D721Med (cell line): ENCODE measurements at regions not wholly inside any gene's neighbourhood (a gene's known extent, or its start where the extent isn't known, plus 50 kb on each side); places are given as distances from the start of the nearest gene placed in this dataset.
A peak's percentile ranks its signal among the peaks of the same experiment; 100 is the strongest.

Experiments
- DNase-seq: peaks from one replicate; pipeline ENCODE4 v3.0.0; 2011; ENCODE audit warnings: low spot score; ENCODE audit not compliant: insufficient read length
- FAIRE-seq: peaks from 2 replicates; lab custom pipeline; 2011; peaks lifted over from hg19 to GRCh38; lab: Jason Lieb, UNC
- CTCF ChIP-seq: IDR thresholded peaks from 2 replicates; pipeline ENCODE4 v1.5.1; 2012; ENCODE audit warnings: mild to moderate bottlenecking, control low read depth; ENCODE audit not compliant: insufficient read depth; ENCODE audit errors: missing control alignments

GRCh38 chr1:81414488-81415015, 386.2 kb upstream of the ADGRL2 start:
- TF ChIP-seq CTCF: peak; percentile 38
- DNase-seq (peak; percentile 25), FAIRE-seq (no peak)

GRCh38 chr1:81412954-81413353, 387.8 kb upstream of the ADGRL2 start:
- DNase-seq (no peak), FAIRE-seq (no peak)
- TF ChIP-seq CTCF: no peak

- DNase-seq (no peak), FAIRE-seq (no peak)
- no peak for TF ChIP-seq CTCF
Measured at GRCh38 chr1:81410941-81411340, 389.8 kb upstream of the ADGRL2 start.

DNA sequence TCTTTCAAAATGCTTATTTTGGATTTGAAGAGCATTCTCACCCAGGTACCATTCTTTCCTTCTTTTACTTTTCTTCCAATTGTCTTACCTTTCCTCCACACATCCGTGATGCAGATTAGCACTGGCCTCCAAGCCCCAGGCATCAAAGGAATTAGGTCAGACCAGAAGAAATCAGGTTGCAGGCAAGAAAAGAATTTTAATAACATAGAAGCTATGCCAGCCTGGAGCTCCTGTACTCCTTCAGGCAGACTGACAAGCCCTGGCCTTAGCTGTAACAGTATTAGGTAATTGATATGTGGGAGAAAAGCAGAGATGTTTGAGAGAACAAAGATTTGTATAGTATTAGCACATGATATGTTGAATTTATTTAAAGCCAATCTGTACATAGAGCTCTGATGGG, 390.4 kb upstream of the ADGRL2 start:
- FAIRE-seq (no peak), DNase-seq (no peak)
- TF ChIP-seq CTCF: no peak

DNA sequence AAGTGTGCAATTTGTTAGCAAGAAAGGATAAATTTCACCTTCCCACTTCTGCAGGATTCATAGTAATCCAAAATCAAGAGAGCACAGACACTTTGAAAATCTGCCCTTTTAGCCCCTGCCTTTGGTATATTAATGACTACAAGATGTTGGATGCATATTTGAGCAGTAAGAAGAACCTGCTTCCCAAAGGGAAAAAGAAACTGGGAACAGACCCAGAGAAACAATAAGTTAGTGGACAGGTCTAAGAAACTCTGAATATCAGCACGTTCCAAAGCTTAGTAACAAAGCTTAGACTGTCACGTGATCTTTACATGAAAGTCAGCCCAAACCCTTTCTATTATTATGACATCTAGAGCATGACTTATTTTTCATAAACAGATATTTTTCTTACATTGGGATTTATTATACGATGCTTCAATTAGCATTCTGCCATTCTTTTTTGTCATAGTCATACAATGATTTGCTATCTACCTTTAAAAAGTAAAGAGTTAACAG, 390.9 kb upstream of the ADGRL2 start:
- TF ChIP-seq CTCF: no peak
- no peak for DNase-seq
- FAIRE-seq: no peak

DNA sequence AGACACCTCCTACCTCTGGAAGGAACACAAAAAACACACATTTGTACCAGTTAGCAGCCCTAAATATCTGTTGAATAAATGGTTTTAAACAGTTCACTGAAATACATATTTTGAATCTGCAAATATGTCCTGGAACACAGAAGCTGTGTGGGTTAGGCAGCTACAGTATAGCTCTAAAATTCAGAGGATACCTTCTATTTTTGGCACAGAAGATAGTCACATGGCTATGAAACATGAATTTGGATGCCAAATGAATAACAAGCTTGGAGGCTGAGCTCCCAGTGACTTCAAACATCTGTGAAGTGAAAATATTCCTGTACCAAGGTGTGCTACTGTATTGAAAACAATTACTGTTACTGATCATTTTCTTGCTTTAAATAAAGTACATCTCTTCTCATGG, 391.5 kb upstream of the ADGRL2 start:
- TF ChIP-seq CTCF: no peak
- no peak for FAIRE-seq
- DNase-seq: no peak

- FAIRE-seq (no peak), DNase-seq (no peak)
- no peak for TF ChIP-seq CTCF
Measured at GRCh38 chr1:81408419-81408818, 392.3 kb upstream of the ADGRL2 start.
